Liver (tissue), 8 donors: ENCODE measurements at regions not wholly inside any gene's neighbourhood (a gene's known extent, or its start where the extent isn't known, plus 50 kb on each side); places are given as distances from the start of the nearest gene placed in this dataset.

Source experiments
- DNase-seq: peaks from one replicate; pipeline ENCODE4 v3.0.0-alpha.2; 2017; ENCODE audit warnings: low spot score
- H3K27ac ChIP-seq, 2 donors: one replicate each; pipeline ENCODE4 v1.7.0; 2013; ENCODE audit warnings: inconsistent platforms in 2 of 2, low read length in 2 of 2, control low read depth in 1 of 2, low read depth in 1 of 2, mild to moderate bottlenecking in 1 of 2
- H3K27me3 ChIP-seq, 4 donors: one replicate each; pipeline versions ENCODE4 v1.6.1 to v1.7.0; 2013; ENCODE audit warnings: low read length in 3 of 4, inconsistent platforms in 1 of 4, mild to moderate bottlenecking in 1 of 4, moderate library complexity in 1 of 4; ENCODE audit not compliant: control insufficient read depth in 4 of 4, insufficient read depth in 4 of 4
- H3K36me3 ChIP-seq, 4 donors: one replicate each; pipeline versions ENCODE4 v1.6.1 to v1.7.0; 2013; ENCODE audit warnings: low read length in 3 of 4, mild to moderate bottlenecking in 3 of 4, low read depth in 1 of 4, moderate library complexity in 1 of 4; ENCODE audit not compliant: control insufficient read depth in 4 of 4, insufficient read depth in 3 of 4
- H3K4me1 ChIP-seq, 4 donors: one replicate each; pipeline versions ENCODE4 v1.6.1 to v1.7.0; 2013; ENCODE audit warnings: low read length in 3 of 4, mild to moderate bottlenecking in 3 of 4, moderate library complexity in 1 of 4; ENCODE audit not compliant: control insufficient read depth in 4 of 4, insufficient read depth in 4 of 4
- H3K4me3 ChIP-seq, 3 donors: one replicate each; pipeline versions ENCODE4 v1.6.1 to v1.7.0; 2013; ENCODE audit warnings: low read length in 3 of 3, control low read depth in 1 of 3, low read depth in 1 of 3, mild to moderate bottlenecking in 1 of 3
- H3K9ac ChIP-seq, 2 donors: one replicate each; pipeline ENCODE4 v1.7.0; 2013; ENCODE audit warnings: low read length in 2 of 2, mild to moderate bottlenecking in 2 of 2, moderate library complexity in 2 of 2, control low read depth in 1 of 2, low read depth in 1 of 2
- H3K9me3 ChIP-seq, 4 donors: one replicate each; pipeline versions ENCODE4 v1.6.1 to v1.7.0; 2013; ENCODE audit warnings: low read length in 3 of 4; ENCODE audit not compliant: control insufficient read depth in 4 of 4
- EGR1 ChIP-seq, 2 donors: IDR thresholded peaks; 2 replicates each; pipeline ENCODE4 v1.6.1; 2016 to 2018; ENCODE audit warnings: antibody characterized with exemption in 2 of 2, low read depth in 2 of 2
- FOXA1 ChIP-seq: IDR thresholded peaks from 2 replicates; pipeline ENCODE4 v1.6.1; 2016; ENCODE audit warnings: antibody characterized with exemption
- FOXA2 ChIP-seq: IDR thresholded peaks from 2 replicates; pipeline ENCODE4 v1.6.1; 2016; ENCODE audit warnings: antibody characterized with exemption
- GABPA ChIP-seq, 2 donors: IDR thresholded peaks in 1 of 2; conservative IDR thresholded peaks in 1 of 2; 2 replicates each; pipeline ENCODE4 v1.6.1; 2016; ENCODE audit warnings: antibody characterized with exemption in 2 of 2, mild to moderate bottlenecking in 1 of 2, moderate library complexity in 1 of 2
- HNF4A ChIP-seq, 2 donors: conservative IDR thresholded peaks; 2 replicates each; pipeline ENCODE4 v1.6.1; 2016; ENCODE audit warnings: antibody characterized with exemption in 2 of 2, mild to moderate bottlenecking in 2 of 2
- HNF4G ChIP-seq: IDR thresholded peaks from 2 replicates; pipeline ENCODE4 v1.6.1; 2016; ENCODE audit warnings: antibody characterized with exemption
- JUND ChIP-seq, 2 donors: IDR thresholded peaks; 2 replicates each; pipeline ENCODE4 v1.6.1; 2016; ENCODE audit warnings: antibody characterized with exemption in 2 of 2
- NR2F2 ChIP-seq: IDR thresholded peaks from 2 replicates; pipeline ENCODE4 v1.6.1; 2016; ENCODE audit warnings: antibody characterized with exemption
- RAD21 ChIP-seq, 2 donors: IDR thresholded peaks; 2 replicates each; pipeline ENCODE4 v1.6.1; 2016; ENCODE audit warnings: antibody characterized with exemption in 2 of 2, mild to moderate bottlenecking in 2 of 2
- RXRA ChIP-seq, 2 donors: IDR thresholded peaks; 2 replicates each; pipeline ENCODE4 v1.6.1; 2017 to 2018; ENCODE audit warnings: antibody characterized with exemption in 2 of 2, mild to moderate bottlenecking in 1 of 2
- YY1 ChIP-seq: IDR thresholded peaks from 2 replicates; pipeline ENCODE4 v1.6.1; 2016; ENCODE audit warnings: antibody characterized with exemption, mild to moderate bottlenecking
- ZBTB33 ChIP-seq: IDR thresholded peaks from 2 replicates; pipeline ENCODE4 v1.6.1; 2016; ENCODE audit warnings: antibody characterized with exemption
- WGBS: extraction: QIAGEN DNeasy Blood & Tissue Kit; methylation state at CpG from one replicate; pipeline ENCODE4 v1.1.7; 2013; 5-methylcytosine and 5-hydroxymethylcytosine counted together
- TF ChIP-seq, protein P1 (sequence below): fragments of 150-350 bp; IDR thresholded peaks from 2 replicates; pipeline ENCODE4 v1.5.1; 2017; ENCODE audit warnings: improper control_type of control experiment, low read depth, low read length; ENCODE audit not compliant: missing input control
- TF ChIP-seq, protein P2 (sequence below): IDR thresholded peaks from 2 replicates; pipeline ENCODE4 v1.6.1; 2016; ENCODE audit warnings: antibody characterized with exemption
- donor health status: healthy.
- donor health status: healthy.
- donor health status: healthy.
- donor health status: healthy.
- donor health status: healthy.

DNA sequence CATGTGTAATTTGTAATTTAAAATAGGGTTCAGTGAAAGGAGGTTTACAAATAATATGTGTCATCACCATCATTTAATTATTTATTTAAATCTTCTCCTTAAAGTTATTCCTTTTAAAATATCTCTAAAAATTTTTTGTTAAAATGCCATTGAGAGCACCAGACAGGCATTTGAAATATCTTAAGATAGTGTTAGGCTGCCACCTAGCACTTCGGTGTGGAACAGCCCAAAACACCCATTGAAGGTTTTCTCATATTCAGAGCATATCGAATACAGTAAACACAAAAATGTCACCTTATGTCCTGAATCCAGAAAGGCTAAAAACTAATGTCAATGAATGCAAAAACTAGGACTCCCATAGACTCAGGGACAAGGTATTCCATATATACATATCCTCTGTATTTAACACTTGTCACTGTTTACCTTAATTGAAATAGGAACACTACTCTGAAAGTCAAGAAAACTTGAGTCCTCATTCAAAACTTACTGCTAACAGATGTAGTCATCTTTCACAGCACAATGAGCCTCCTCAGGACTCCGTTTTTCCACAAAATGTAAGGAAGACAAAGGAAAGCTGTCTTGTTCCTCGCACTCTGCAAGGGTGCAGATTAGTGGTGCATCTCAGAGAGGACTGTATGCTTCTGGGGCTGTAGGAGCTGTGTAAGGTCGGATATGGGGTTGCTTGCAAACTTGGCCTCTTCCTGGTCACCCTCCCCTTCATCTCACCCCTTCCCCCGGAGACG lies 329.5 kb downstream of the PAX3 start:
- Histone ChIP-seq H3K27ac (no peak overlapping the region), H3K4me3 (no peak overlapping the region), H3K9me3 (no peaks in the 10 kb centered on the region), H3K27me3 (peaks cover 0 to 2% (median 0%) of the 10 kb centered on the region in 4 donors), H3K4me1 (no peaks in the 10 kb centered on the region), H3K9ac (no peak overlapping the region), H3K36me3 (no peaks in the 10 kb centered on the region)
- DNase-seq: no peak
- TF ChIP-seq RAD21 (IDR thresholded peaks at IDR 0.05) (peak; percentile 72 to 77), GABPA (IDR thresholded peaks at IDR 0.05 in 1 of 2, conservative IDR thresholded peaks at IDR 0.05 in 1 of 2) (no peak), JUND (IDR thresholded peaks at IDR 0.05) (no peak)
- TF ChIP-seq, protein P1, sequence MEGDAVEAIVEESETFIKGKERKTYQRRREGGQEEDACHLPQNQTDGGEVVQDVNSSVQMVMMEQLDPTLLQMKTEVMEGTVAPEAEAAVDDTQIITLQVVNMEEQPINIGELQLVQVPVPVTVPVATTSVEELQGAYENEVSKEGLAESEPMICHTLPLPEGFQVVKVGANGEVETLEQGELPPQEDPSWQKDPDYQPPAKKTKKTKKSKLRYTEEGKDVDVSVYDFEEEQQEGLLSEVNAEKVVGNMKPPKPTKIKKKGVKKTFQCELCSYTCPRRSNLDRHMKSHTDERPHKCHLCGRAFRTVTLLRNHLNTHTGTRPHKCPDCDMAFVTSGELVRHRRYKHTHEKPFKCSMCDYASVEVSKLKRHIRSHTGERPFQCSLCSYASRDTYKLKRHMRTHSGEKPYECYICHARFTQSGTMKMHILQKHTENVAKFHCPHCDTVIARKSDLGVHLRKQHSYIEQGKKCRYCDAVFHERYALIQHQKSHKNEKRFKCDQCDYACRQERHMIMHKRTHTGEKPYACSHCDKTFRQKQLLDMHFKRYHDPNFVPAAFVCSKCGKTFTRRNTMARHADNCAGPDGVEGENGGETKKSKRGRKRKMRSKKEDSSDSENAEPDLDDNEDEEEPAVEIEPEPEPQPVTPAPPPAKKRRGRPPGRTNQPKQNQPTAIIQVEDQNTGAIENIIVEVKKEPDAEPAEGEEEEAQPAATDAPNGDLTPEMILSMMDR: peak; percentile 46
- WGBS: 37% methylated on average over 7 of the region's 7 CpGs

DNA sequence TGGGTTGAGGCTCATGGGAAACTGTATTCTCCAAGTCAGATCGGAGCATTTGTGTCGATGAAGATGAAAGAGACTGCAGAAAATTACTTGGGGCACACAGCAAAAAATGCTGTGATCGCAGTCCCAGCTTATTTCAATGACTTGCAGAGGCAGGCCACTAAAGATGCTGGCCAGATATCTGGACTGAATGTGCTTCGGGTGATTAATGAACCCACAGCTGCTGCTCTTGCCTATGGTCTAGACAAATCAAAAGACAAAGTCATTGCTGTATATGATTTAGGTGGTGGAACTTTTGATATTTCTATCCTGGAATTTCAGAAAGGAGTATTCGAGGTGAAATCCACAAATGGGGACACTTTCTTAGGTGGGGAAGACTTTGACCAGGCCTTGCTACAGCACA lies 336.6 kb downstream of the PAX3 start:
- no peaks in the 10 kb centered on the region for H3K4me1 ChIP-seq
- H3K27ac ChIP-seq: no peak overlapping the region
- DNase-seq: no peak
- H3K27me3 ChIP-seq: peaks cover 0 to 2% (median 0%) of the 10 kb centered on the region in 4 donors
- H3K9ac ChIP-seq: no peak overlapping the region
- TF ChIP-seq FOXA2 (no peak), NR2F2 (no peak), EGR1 (IDR thresholded peaks at IDR 0.05; ENCODE audit: low read depth in 2 of 2) (no peak), FOXA1 (no peak), ZBTB33 (no peak), JUND (IDR thresholded peaks at IDR 0.05) (no peak), HNF4A (conservative IDR thresholded peaks at IDR 0.05) (no peak), YY1 (no peak), RXRA (IDR thresholded peaks at IDR 0.05) (no peak), HNF4G (no peak)
- TF ChIP-seq, protein P1: no peak
- TF ChIP-seq, protein P2, sequence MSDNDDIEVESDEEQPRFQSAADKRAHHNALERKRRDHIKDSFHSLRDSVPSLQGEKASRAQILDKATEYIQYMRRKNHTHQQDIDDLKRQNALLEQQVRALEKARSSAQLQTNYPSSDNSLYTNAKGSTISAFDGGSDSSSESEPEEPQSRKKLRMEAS: no peak
- 82% methylated on average over 5 of the region's 5 CpGs for WGBS
- H3K4me3 ChIP-seq: no peak overlapping the region
- H3K9me3 ChIP-seq: no peaks in the 10 kb centered on the region
- no peaks in the 10 kb centered on the region for H3K36me3 ChIP-seq
